ENCODE measurements at regions not wholly inside any gene's neighbourhood (a gene's known extent, or its start where the extent isn't known, plus 50 kb on each side); places are given as distances from the start of the nearest gene placed in this dataset.

GRCh38 chr10:129090165-129090564 is 376.9 kb upstream of the MGMT start:
- whole genome bisulfite sequencing, 2 donors (ENCODE audit: extremely low coverage in 2 of 2, insufficient read length in 2 of 2, insufficient replicate concordance in 1 of 2): no CpG with 5 or more reads among the region's 6 CpGs
- H2AK5ac ChIP-seq (ENCODE audit: low read depth, low read length): no peak overlapping the region
- no peak for DNase-seq (ENCODE audit: low spot score)
- H3K9ac ChIP-seq (ENCODE audit: low read depth, low read length, poor library complexity): no peak overlapping the region
- H3K27ac ChIP-seq (replicated peaks; ENCODE audit: low read length): no peak overlapping the region
- H4K8ac ChIP-seq (ENCODE audit: low read depth, low read length): no peak overlapping the region
- H3K27me3 ChIP-seq (ENCODE audit: control insufficient read depth in 3 of 3, insufficient read depth in 3 of 3, low read depth in 1 of 3, low read length in 3 of 3): no peaks in the 10 kb centered on the region
- no peak overlapping the region for H3K4me2 ChIP-seq (ENCODE audit: insufficient read depth, low read length, poor library complexity, severe bottlenecking)
- H3K4me3 ChIP-seq (ENCODE audit: low read length in 2 of 2): no peak overlapping the region
- no peak overlapping the region for H4K91ac ChIP-seq (ENCODE audit: low read depth, low read length, poor library complexity)
- no peak overlapping the region for H3K14ac ChIP-seq (ENCODE audit: low read length)
- peaks cover 0 to 6% of the 10 kb centered on the region in 2 donors for H3K4me1 ChIP-seq (ENCODE audit: control insufficient read depth in 2 of 2, insufficient read depth in 1 of 2, low read depth in 1 of 2, low read length in 2 of 2)
- H3K23ac ChIP-seq (ENCODE audit: low read depth, low read length, poor library complexity): no peak overlapping the region
- H3K79me1 ChIP-seq (ENCODE audit: low read depth, low read length): no peaks in the 10 kb centered on the region
- H3K36me3 ChIP-seq (replicated peaks in 1 of 2; ENCODE audit: control insufficient read depth in 2 of 2, insufficient read depth in 2 of 2, low read length in 2 of 2): no peaks in the 10 kb centered on the region
- H3K18ac ChIP-seq (ENCODE audit: low read length): peak overlapping the region; percentile 45
- H3K4ac ChIP-seq (ENCODE audit: low read length): no peak overlapping the region
- no peak overlapping the region for H2BK15ac ChIP-seq (ENCODE audit: low read length)
- H2BK12ac ChIP-seq (ENCODE audit: low read length): no peak overlapping the region
- no peak overlapping the region for H2BK120ac ChIP-seq (ENCODE audit: low read depth, low read length)
- H3K9me3 ChIP-seq (replicated peaks in 1 of 2; ENCODE audit: control insufficient read depth in 2 of 2, insufficient read depth in 1 of 2, low read depth in 1 of 2, low read length in 2 of 2): no peaks in the 10 kb centered on the region
- no peak overlapping the region for H2AFZ ChIP-seq (ENCODE audit: low read length)
- no peak overlapping the region for H2BK5ac ChIP-seq (ENCODE audit: low read length)

DNA sequence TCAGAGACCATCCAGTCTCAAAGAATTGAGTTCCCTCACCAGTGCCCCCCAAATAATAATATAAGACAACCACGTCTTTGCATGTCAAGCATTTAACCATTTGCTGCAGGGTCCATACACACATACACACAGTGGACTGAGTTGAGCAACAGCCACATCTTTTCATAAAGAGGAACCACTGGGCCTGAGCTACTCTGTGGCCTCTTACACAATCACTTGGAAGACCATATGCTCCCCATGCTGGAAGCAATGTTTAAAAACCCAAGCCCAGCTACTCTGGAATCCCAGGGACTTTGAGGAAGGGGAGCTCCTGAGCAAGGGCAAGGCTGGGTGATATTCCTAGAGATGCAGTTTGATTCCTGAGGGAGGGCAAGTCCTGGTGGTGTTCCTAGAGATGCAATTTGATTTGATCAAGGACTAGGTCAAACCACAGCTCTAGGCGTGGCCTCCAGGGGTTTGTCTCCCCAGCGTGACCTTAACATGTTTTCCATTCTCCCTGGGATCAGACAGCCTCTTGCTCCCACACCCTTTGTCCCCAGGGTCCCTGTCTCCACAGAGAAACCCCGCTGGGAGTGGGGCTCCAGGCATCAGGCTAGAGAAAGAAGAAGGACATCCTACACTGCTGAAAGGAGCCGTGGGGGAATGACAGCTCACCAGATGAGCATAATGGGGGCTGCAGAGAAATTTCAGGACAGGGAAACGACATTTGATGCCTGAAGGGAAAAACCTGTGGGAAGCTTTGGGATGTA is 376.2 kb upstream of the MGMT start:
- no CpG with 5 or more reads among the region's 6 CpGs for WGBS, 2 donors (ENCODE audit: extremely low coverage in 2 of 2, insufficient read length in 2 of 2, insufficient replicate concordance in 1 of 2)
- H3K27ac ChIP-seq (replicated peaks; ENCODE audit: low read length): no peak overlapping the region

DNA sequence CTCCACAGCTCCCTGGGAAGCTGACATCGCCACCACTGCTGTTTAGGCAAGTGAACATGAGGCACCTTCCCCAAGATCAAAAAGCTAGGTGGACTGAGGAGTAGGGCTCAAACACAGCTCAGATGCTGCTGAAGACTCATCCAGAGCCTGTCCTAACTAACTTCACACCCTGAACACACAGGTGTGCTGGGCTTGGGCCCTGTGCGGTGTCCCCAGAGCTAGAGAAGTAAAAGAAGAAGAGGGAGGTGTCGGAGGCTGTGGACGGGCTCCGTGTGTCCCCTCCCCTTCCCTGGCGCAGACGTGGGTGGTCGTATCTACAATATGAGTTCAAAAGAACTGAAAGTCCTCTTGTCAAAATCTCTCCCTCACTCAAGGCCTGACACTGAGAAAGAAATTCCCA is 373.4 kb upstream of the MGMT start:
- Histone ChIP-seq H2BK5ac (ENCODE audit: low read length) (no peak overlapping the region), H4K8ac (ENCODE audit: low read depth, low read length) (no peak overlapping the region), H2AK5ac (ENCODE audit: low read depth, low read length) (no peak overlapping the region), H3K27ac (replicated peaks; ENCODE audit: low read length) (no peak overlapping the region), H3K23ac (ENCODE audit: low read depth, low read length, poor library complexity) (no peak overlapping the region), H3K4me2 (ENCODE audit: insufficient read depth, low read length, poor library complexity, severe bottlenecking) (no peak overlapping the region), H3K9me3 (replicated peaks in 1 of 2; ENCODE audit: control insufficient read depth in 2 of 2, insufficient read depth in 1 of 2, low read depth in 1 of 2, low read length in 2 of 2) (no peaks in the 10 kb centered on the region), H3K9ac (ENCODE audit: low read depth, low read length, poor library complexity) (no peak overlapping the region), H3K4me3 (ENCODE audit: low read length in 2 of 2) (no peak overlapping the region), H3K36me3 (replicated peaks in 1 of 2; ENCODE audit: control insufficient read depth in 2 of 2, insufficient read depth in 2 of 2, low read length in 2 of 2) (no peaks in the 10 kb centered on the region), H2AFZ (ENCODE audit: low read length) (no peak overlapping the region), H2BK120ac (ENCODE audit: low read depth, low read length) (no peak overlapping the region), H3K4me1 (ENCODE audit: control insufficient read depth in 2 of 2, insufficient read depth in 1 of 2, low read depth in 1 of 2, low read length in 2 of 2) (peaks cover 0 to 6% of the 10 kb centered on the region in 2 donors), H3K79me1 (ENCODE audit: low read depth, low read length) (no peaks in the 10 kb centered on the region), H3K27me3 (ENCODE audit: control insufficient read depth in 3 of 3, insufficient read depth in 3 of 3, low read depth in 1 of 3, low read length in 3 of 3) (no peaks in the 10 kb centered on the region), H2BK12ac (ENCODE audit: low read length) (no peak overlapping the region), H3K4ac (ENCODE audit: low read length) (no peak overlapping the region), H4K91ac (ENCODE audit: low read depth, low read length, poor library complexity) (no peak overlapping the region), H3K18ac (ENCODE audit: low read length) (no peak overlapping the region), H3K14ac (ENCODE audit: low read length) (no peak overlapping the region), H2BK15ac (ENCODE audit: low read length) (no peak overlapping the region)
- no CpG with 5 or more reads among the region's 8 CpGs for WGBS, 2 donors (ENCODE audit: extremely low coverage in 2 of 2, insufficient read length in 2 of 2, insufficient replicate concordance in 1 of 2)
- no peak for DNase-seq (ENCODE audit: low spot score)

More for the DNA sequence above, 376.2 kb upstream of the MGMT start:
- Histone ChIP-seq H2AK5ac (ENCODE audit: low read depth, low read length) (no peak overlapping the region), H3K4ac (ENCODE audit: low read length) (no peak overlapping the region), H3K18ac (ENCODE audit: low read length) (no peak overlapping the region), H3K36me3 (replicated peaks in 1 of 2; ENCODE audit: control insufficient read depth in 2 of 2, insufficient read depth in 2 of 2, low read length in 2 of 2) (no peaks in the 10 kb centered on the region), H4K8ac (ENCODE audit: low read depth, low read length) (no peak overlapping the region), H3K4me2 (ENCODE audit: insufficient read depth, low read length, poor library complexity, severe bottlenecking) (no peak overlapping the region), H4K91ac (ENCODE audit: low read depth, low read length, poor library complexity) (no peak overlapping the region), H2BK5ac (ENCODE audit: low read length) (no peak overlapping the region), H3K4me1 (ENCODE audit: control insufficient read depth in 2 of 2, insufficient read depth in 1 of 2, low read depth in 1 of 2, low read length in 2 of 2) (peaks cover 0 to 6% of the 10 kb centered on the region in 2 donors), H3K14ac (ENCODE audit: low read length) (no peak overlapping the region), H3K4me3 (ENCODE audit: low read length in 2 of 2) (no peak overlapping the region), H3K9me3 (replicated peaks in 1 of 2; ENCODE audit: control insufficient read depth in 2 of 2, insufficient read depth in 1 of 2, low read depth in 1 of 2, low read length in 2 of 2) (no peaks in the 10 kb centered on the region), H2AFZ (ENCODE audit: low read length) (no peak overlapping the region), H2BK15ac (ENCODE audit: low read length) (no peak overlapping the region), H3K9ac (ENCODE audit: low read depth, low read length, poor library complexity) (no peak overlapping the region), H2BK120ac (ENCODE audit: low read depth, low read length) (no peak overlapping the region), H3K79me1 (ENCODE audit: low read depth, low read length) (no peaks in the 10 kb centered on the region), H3K27me3 (ENCODE audit: control insufficient read depth in 3 of 3, insufficient read depth in 3 of 3, low read depth in 1 of 3, low read length in 3 of 3) (no peaks in the 10 kb centered on the region), H2BK12ac (ENCODE audit: low read length) (no peak overlapping the region), H3K23ac (ENCODE audit: low read depth, low read length, poor library complexity) (no peak overlapping the region)
- DNase-seq (ENCODE audit: low spot score): no peak

DNA sequence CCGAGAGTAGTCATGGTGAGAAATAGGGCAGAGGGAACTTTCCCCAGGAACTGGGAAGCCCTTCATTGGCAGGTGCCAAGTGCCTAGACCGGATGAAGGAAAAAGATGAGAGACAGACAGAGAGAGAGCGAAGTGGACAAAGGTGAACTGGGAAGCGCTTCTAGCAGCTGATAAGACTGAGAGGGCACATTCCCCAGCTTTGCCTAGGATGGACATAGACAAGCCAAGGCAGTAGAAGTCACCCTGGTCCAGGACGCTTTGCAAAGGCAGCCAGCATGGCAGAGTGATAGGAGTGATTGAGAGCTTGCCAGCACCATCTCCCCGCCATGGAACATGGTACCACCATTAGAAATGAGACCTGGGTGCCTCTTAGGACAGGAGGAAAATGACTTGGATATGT is 372.8 kb upstream of the MGMT start:
- no peak overlapping the region for H2BK5ac ChIP-seq (ENCODE audit: low read length)
- WGBS, 2 donors (ENCODE audit: extremely low coverage in 2 of 2, insufficient read length in 2 of 2, insufficient replicate concordance in 1 of 2): no CpG with 5 or more reads among the region's 6 CpGs

More for the DNA sequence above, 372.8 kb upstream of the MGMT start:
- no peak overlapping the region for H2AK5ac ChIP-seq (ENCODE audit: low read depth, low read length)
- no peak overlapping the region for H2BK12ac ChIP-seq (ENCODE audit: low read length)
- H2BK15ac ChIP-seq (ENCODE audit: low read length): no peak overlapping the region
- H3K79me1 ChIP-seq (ENCODE audit: low read depth, low read length): no peaks in the 10 kb centered on the region
- H3K4me2 ChIP-seq (ENCODE audit: insufficient read depth, low read length, poor library complexity, severe bottlenecking): no peak overlapping the region
- H4K8ac ChIP-seq (ENCODE audit: low read depth, low read length): no peak overlapping the region
- H3K27ac ChIP-seq (replicated peaks; ENCODE audit: low read length): no peak overlapping the region
- H3K4me3 ChIP-seq (ENCODE audit: low read length in 2 of 2): no peak overlapping the region
- H3K4me1 ChIP-seq (ENCODE audit: control insufficient read depth in 2 of 2, insufficient read depth in 1 of 2, low read depth in 1 of 2, low read length in 2 of 2): peaks cover 0 to 6% of the 10 kb centered on the region in 2 donors
- no peak for DNase-seq (ENCODE audit: low spot score)
- H3K14ac ChIP-seq (ENCODE audit: low read length): no peak overlapping the region
- no peaks in the 10 kb centered on the region for H3K36me3 ChIP-seq (replicated peaks in 1 of 2; ENCODE audit: control insufficient read depth in 2 of 2, insufficient read depth in 2 of 2, low read length in 2 of 2)
- H2BK120ac ChIP-seq (ENCODE audit: low read depth, low read length): no peak overlapping the region
- no peak overlapping the region for H3K9ac ChIP-seq (ENCODE audit: low read depth, low read length, poor library complexity)
- no peaks in the 10 kb centered on the region for H3K9me3 ChIP-seq (replicated peaks in 1 of 2; ENCODE audit: control insufficient read depth in 2 of 2, insufficient read depth in 1 of 2, low read depth in 1 of 2, low read length in 2 of 2)
- H3K27me3 ChIP-seq (ENCODE audit: control insufficient read depth in 3 of 3, insufficient read depth in 3 of 3, low read depth in 1 of 3, low read length in 3 of 3): no peaks in the 10 kb centered on the region
- no peak overlapping the region for H2AFZ ChIP-seq (ENCODE audit: low read length)
- no peak overlapping the region for H3K4ac ChIP-seq (ENCODE audit: low read length)
- no peak overlapping the region for H3K18ac ChIP-seq (ENCODE audit: low read length)
- H4K91ac ChIP-seq (ENCODE audit: low read depth, low read length, poor library complexity): no peak overlapping the region
- no peak overlapping the region for H3K23ac ChIP-seq (ENCODE audit: low read depth, low read length, poor library complexity)

Data from neuronal stem cell (in vitro differentiated cells).